GM12892 (cell line): ENCODE measurements at regions not wholly inside any gene's neighbourhood (a gene's known extent, or its start where the extent isn't known, plus 50 kb on each side); places are given as distances from the start of the nearest gene placed in this dataset.

Experiments
- POLR2A ChIP-seq: IDR thresholded peaks from 2 replicates; pipeline ENCODE4 v1.6.1; 2011; ENCODE audit warnings: low read depth, low read length, control low read depth
- POLR2AphosphoS5 ChIP-seq: IDR thresholded peaks from 2 replicates; pipeline ENCODE4 v1.6.1; 2011; ENCODE audit warnings: low read depth, low read length, control low read depth

- no peak for TF ChIP-seq POLR2AphosphoS5
- TF ChIP-seq POLR2A: no peak
Observed at GRCh38 chr13:39217471-39217870, 179.2 kb downstream of the NHLRC3 start.
